ENCODE measurements at regions not wholly inside any gene's neighbourhood (a gene's known extent, or its start where the extent isn't known, plus 50 kb on each side); places are given as distances from the start of the nearest gene placed in this dataset.

GRCh38 chr15:100714034-100714748 is 111.8 kb downstream of the ASB7 start:
- no peak for DNase-seq (ENCODE audit: low read depth in 2 of 2)
- no peak for TF ChIP-seq CTCF (IDR thresholded peaks at IDR 0.05; ENCODE audit: low read depth, low read length)
- H3K4me3 ChIP-seq (replicated peaks in 1 of 2; ENCODE audit: low read depth in 2 of 2, low read length in 2 of 2) = no peak overlapping the region

GRCh38 chr15:100714749-100715342 is 112.5 kb downstream of the ASB7 start:
- DNase-seq (ENCODE audit: low read depth in 2 of 2) = no peak
- no peak for TF ChIP-seq CTCF (IDR thresholded peaks at IDR 0.05; ENCODE audit: low read depth, low read length)
- no peak overlapping the region for H3K4me3 ChIP-seq (replicated peaks in 1 of 2; ENCODE audit: low read depth in 2 of 2, low read length in 2 of 2)

- no peak for TF ChIP-seq CTCF (IDR thresholded peaks at IDR 0.05; ENCODE audit: low read depth, low read length)
- H3K4me3 ChIP-seq (replicated peaks in 1 of 2; ENCODE audit: low read depth in 2 of 2, low read length in 2 of 2) = no peak overlapping the region
- DNase-seq (ENCODE audit: low read depth in 2 of 2) = no peak
These were observed 113.4 kb downstream of the ASB7 start for GRCh38 chr15:100715571-100716455.

- H3K4me3 ChIP-seq (replicated peaks in 1 of 2; ENCODE audit: low read depth in 2 of 2, low read length in 2 of 2) = no peak overlapping the region
- TF ChIP-seq CTCF (IDR thresholded peaks at IDR 0.05; ENCODE audit: low read depth, low read length) = no peak
- no peak for DNase-seq (ENCODE audit: low read depth in 2 of 2)
These were observed 114.2 kb downstream of the ASB7 start for GRCh38 chr15:100716456-100717085.

- no peak for DNase-seq (ENCODE audit: low read depth in 2 of 2)
- H3K4me3 ChIP-seq (replicated peaks in 1 of 2; ENCODE audit: low read depth in 2 of 2, low read length in 2 of 2) = no peak overlapping the region
- TF ChIP-seq CTCF (IDR thresholded peaks at IDR 0.05; ENCODE audit: low read depth, low read length) = no peak
These were observed 115.2 kb downstream of the ASB7 start for GRCh38 chr15:100717596-100717995.

GRCh38 chr15:100718075-100718980 is 115.9 kb downstream of the ASB7 start:
- no peak overlapping the region for H3K4me3 ChIP-seq (replicated peaks in 1 of 2; ENCODE audit: low read depth in 2 of 2, low read length in 2 of 2)
- no peak for TF ChIP-seq CTCF (IDR thresholded peaks at IDR 0.05; ENCODE audit: low read depth, low read length)
- no peak for DNase-seq (ENCODE audit: low read depth in 2 of 2)
